HT-29 (cell line): ENCODE measurements at regions not wholly inside any gene's neighbourhood (a gene's known extent, or its start where the extent isn't known, plus 50 kb on each side); places are given as distances from the start of the nearest gene placed in this dataset.
A peak's percentile ranks its signal among the peaks of the same experiment; 100 is the strongest.

Experiments
- DNase-seq: peaks from one replicate; pipeline ENCODE4 v3.0.0-alpha.2; 2015; ENCODE audit warnings: low spot score

- DNase-seq: no peak
Observed at GRCh38 chr2:220046507-220046906, 419.1 kb downstream of the SLC4A3 start.

DNA sequence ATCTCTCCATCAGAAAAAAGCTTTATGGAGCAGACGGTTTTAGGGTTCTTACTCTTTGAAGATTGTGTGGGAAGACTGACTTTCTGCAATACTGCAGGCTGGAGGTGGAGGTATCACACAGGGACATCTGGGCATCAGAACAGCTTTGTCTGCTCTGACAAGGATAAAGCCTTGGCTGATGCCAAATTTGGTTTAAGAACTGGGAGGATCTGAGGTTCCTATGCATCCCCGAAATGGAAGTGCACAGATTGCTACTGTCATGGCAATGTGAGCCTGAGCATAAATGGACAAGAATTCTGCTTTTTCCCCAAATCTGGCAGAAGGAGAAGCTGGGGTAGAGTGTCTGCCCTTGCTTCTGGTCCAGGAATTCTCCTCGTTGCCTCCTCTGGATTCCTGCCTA lies 424.3 kb downstream of the SLC4A3 start:
- no peak for DNase-seq

DNA sequence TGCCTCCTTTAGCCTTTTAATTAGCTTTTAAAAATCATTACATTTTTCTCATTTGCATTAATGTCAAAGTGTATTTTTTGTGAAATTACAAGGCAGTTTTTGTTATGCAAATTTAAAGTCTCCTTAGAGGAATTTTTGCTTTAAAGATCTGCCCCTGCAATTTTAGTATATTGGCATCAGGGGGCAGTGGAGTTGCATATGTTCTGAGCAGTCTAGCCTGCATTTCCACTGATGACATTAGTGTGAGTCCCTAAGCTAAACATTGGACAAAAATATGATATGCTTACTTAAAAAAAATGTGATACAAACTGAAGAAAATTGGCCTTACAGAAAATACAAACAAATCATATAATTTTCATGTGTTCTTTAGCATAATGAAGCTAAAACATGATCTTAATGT lies 426.5 kb downstream of the SLC4A3 start:
- peak; percentile 52 for DNase-seq

- DNase-seq: no peak
Observed at GRCh38 chr2:220057391-220057790, 430.0 kb downstream of the SLC4A3 start.

DNA sequence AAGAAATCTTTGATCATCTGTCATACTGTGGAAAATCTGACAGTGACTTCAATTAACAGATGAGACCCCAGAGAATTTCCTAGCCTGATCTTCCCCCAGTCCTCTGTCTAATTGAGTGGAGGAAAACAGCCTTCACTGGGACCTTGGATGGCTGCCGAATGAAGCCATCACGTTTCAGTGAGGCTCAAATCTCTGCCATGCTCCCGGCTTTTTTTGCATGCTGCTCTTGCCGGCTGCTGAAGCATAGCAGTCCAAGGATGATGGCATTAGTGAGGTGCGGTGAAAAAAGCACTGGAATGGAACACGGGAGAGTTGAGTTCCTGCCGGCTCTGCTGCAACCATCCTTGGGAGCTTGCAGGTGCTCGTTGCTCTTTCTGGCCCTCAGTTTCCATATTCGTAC lies 430.5 kb downstream of the SLC4A3 start:
- no peak for DNase-seq

DNA sequence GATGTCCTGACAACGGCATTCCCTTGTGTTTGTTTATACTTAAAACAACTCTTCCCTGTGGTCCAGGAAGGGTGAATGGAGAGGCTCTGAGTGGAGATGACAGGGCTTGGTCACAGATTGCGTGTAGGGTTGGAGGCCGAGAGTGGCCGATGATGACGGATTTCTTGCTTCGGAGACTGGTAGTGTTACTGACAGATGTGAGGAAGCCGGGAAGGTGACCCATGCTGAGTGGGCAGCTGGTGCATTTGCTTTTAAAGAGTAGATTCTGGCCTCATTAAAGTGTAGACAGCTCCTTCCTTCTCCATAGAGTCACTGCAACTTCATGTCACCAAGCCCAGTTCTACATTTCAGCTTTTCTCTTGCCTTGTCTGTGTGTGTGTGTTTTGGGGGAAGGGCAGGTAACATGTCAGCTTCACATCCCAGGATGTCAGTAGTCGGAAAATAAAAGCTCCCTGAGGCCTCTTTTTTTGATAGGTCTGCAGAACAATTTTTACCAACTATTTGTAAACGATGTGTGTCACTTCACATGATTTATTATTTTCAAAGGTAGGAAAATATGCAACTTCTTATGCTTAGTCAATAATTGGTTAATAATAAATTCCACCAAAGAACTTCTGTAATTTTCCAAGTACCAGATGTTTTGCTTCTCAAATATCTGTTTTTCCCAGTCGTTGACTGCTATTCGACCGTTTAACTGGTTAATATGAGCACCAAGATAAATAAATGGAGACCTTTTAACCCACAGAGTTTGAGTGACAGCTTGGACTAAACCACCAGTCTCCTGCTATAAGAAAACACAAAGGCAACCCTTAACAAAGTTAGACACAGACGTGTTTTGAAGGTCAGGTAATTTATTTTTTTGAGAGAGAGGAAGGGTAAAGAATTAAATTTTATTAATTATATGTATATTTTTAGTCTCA lies 436.9 kb downstream of the SLC4A3 start:
- DNase-seq: no peak

GRCh38 chr2:220065581-220065980 lies 438.2 kb downstream of the SLC4A3 start:
- DNase-seq: no peak

DNA sequence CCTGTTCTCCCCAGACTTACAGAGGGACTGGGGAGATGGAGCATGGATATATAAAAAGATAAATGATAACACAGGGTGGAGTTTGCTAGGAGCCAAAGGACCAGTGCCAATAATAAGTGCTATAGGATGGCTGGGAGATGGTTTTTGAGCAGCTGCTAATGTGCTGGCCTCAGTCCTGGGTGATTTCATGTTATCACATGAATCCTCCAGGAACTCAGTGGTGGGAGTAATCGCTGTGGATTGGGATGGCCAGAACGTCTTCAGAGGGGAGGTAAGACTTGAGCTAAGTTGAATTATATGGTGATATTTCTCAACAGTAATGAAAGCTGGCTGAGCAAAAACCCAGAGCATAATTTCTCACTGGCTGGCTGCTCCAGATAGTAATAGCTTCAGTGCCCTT lies 441.4 kb downstream of the SLC4A3 start:
- no peak for DNase-seq

DNA sequence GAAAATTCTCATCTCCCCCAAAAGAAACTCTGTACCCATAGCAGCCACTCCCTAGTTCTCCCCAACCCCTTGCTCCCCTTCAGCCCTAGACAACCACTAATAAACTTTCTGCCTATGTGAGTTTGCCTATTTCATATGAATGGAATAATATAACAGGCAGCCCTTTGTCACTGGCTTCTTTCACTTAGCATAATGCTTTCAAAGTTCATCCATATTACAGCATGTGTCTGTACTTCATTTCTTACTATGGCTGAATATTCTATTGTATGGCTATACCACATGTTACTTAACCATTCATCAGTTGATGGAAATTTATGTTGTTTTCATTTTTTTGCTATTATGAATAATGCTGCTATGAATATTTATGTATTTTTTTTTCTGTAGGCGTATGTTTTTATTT lies 442.9 kb downstream of the SLC4A3 start:
- DNase-seq: no peak

GRCh38 chr2:220071696-220072095 lies 444.3 kb downstream of the SLC4A3 start:
- DNase-seq: no peak

DNA sequence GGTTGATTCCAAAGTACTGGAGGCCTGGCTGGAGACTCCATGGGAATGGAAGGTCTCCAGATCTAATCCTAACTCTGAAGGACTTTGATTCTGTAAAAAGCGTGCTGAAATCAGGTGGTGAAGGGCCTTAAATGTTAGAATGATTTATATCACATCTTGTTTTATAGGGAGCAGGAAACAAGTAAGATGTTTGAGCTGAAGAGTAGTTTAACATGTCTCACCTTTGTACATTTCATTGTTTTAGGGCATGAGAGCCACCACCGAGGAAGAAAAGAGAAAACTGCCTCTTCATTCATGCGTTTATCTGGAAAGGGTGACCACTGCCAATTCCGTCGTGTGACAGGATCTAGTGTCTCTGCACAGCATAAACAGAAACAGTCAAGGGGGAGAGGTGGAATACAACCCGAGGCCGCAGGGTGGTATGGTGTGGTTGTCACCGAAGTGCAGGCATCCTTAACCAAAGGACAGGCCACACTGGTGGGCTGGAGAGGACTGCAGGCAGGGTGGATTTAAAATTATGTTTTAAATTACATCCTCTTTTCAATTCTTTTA lies 445.3 kb downstream of the SLC4A3 start:
- DNase-seq: no peak

DNA sequence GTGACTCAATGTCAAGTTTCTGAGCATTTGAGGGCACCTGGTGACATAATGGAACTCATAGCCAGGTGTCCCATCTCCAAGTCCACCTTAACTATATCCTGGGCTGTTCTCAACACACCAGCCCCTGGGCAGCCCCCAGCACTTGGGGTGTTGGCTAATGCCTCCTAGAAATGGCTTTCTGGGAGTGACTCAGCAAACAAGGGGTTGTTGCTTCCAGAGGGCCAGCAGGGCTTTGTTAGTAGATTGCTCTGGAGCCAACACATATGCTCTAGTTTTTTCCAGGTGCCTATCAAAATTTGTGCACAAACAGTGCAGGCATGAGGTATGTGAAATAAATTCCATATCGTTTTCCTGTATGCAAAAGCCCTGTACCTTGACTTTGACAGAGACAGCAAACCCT lies 448.4 kb downstream of the SLC4A3 start:
- DNase-seq: no peak

- peak; percentile 11 for DNase-seq
Observed at GRCh38 chr2:220076734-220077133, 449.3 kb downstream of the SLC4A3 start.

- no peak for DNase-seq
Observed at GRCh38 chr2:220077488-220077887, 450.1 kb downstream of the SLC4A3 start.

GRCh38 chr2:220078439-220078838 lies 451.0 kb downstream of the SLC4A3 start:
- DNase-seq: no peak

- no peak for DNase-seq
Observed at GRCh38 chr2:220079595-220079994, 452.2 kb downstream of the SLC4A3 start.

GRCh38 chr2:220081171-220081570 lies 453.7 kb downstream of the SLC4A3 start:
- no peak for DNase-seq

GRCh38 chr2:220090050-220090449 lies 462.6 kb downstream of the SLC4A3 start:
- DNase-seq: no peak

- DNase-seq: no peak
Observed at GRCh38 chr2:220096406-220096805, 469.0 kb downstream of the SLC4A3 start.

- DNase-seq: no peak
Observed at GRCh38 chr2:220101980-220102379, 474.6 kb downstream of the SLC4A3 start.

GRCh38 chr2:220103596-220103995 lies 476.2 kb downstream of the SLC4A3 start:
- no peak for DNase-seq

DNA sequence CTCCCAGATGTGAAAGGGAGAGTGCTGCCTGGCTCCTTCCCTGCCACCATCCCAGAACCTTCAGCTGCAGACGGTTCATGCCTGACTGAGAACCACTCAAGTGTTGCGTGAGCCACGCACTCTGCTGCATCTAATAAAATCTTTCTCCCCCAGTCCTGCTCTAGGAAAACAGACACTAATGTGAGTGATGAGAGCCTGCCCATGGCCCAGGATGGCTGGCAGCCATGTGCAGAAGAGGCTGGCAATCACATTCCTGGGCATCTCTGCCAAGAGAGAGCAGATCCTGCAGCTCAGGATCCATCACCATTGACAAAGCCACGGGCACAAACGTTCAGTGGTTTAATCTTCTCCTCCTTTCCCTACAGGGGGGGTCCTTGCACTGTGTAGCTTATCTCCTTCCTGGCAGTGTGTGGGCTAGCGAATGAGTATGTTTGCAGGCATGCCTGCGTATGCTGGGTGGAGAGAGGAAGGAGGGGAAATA lies 477.5 kb downstream of the SLC4A3 start:
- DNase-seq: peak; percentile 17

GRCh38 chr2:220106065-220106464 lies 478.6 kb downstream of the SLC4A3 start:
- no peak for DNase-seq
